ENCODE measurements at regions not wholly inside any gene's neighbourhood (a gene's known extent, or its start where the extent isn't known, plus 50 kb on each side); places are given as distances from the start of the nearest gene placed in this dataset.

- TF ChIP-seq, protein P1, sequence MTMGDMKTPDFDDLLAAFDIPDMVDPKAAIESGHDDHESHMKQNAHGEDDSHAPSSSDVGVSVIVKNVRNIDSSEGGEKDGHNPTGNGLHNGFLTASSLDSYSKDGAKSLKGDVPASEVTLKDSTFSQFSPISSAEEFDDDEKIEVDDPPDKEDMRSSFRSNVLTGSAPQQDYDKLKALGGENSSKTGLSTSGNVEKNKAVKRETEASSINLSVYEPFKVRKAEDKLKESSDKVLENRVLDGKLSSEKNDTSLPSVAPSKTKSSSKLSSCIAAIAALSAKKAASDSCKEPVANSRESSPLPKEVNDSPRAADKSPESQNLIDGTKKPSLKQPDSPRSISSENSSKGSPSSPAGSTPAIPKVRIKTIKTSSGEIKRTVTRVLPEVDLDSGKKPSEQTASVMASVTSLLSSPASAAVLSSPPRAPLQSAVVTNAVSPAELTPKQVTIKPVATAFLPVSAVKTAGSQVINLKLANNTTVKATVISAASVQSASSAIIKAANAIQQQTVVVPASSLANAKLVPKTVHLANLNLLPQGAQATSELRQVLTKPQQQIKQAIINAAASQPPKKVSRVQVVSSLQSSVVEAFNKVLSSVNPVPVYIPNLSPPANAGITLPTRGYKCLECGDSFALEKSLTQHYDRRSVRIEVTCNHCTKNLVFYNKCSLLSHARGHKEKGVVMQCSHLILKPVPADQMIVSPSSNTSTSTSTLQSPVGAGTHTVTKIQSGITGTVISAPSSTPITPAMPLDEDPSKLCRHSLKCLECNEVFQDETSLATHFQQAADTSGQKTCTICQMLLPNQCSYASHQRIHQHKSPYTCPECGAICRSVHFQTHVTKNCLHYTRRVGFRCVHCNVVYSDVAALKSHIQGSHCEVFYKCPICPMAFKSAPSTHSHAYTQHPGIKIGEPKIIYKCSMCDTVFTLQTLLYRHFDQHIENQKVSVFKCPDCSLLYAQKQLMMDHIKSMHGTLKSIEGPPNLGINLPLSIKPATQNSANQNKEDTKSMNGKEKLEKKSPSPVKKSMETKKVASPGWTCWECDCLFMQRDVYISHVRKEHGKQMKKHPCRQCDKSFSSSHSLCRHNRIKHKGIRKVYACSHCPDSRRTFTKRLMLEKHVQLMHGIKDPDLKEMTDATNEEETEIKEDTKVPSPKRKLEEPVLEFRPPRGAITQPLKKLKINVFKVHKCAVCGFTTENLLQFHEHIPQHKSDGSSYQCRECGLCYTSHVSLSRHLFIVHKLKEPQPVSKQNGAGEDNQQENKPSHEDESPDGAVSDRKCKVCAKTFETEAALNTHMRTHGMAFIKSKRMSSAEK (CRISPR knock-in tag; IDR thresholded peaks at IDR 0.05; ENCODE audit: borderline replicate concordance): no peak
- TF ChIP-seq EMX1 (CRISPR knock-in tag; IDR thresholded peaks at IDR 0.05) (no peak), E2F5 (CRISPR knock-in tag; IDR thresholded peaks at IDR 0.05) (no peak), CBFB (CRISPR knock-in tag; IDR thresholded peaks at IDR 0.05; ENCODE audit: low read depth) (no peak), FOXK1 (CRISPR knock-in tag; IDR thresholded peaks at IDR 0.05) (no peak), AR (CRISPR knock-in tag; IDR thresholded peaks at IDR 0.05) (no peak), NR1H2 (CRISPR knock-in tag; IDR thresholded peaks at IDR 0.05) (no peak)
- TF ChIP-seq, protein P2, sequence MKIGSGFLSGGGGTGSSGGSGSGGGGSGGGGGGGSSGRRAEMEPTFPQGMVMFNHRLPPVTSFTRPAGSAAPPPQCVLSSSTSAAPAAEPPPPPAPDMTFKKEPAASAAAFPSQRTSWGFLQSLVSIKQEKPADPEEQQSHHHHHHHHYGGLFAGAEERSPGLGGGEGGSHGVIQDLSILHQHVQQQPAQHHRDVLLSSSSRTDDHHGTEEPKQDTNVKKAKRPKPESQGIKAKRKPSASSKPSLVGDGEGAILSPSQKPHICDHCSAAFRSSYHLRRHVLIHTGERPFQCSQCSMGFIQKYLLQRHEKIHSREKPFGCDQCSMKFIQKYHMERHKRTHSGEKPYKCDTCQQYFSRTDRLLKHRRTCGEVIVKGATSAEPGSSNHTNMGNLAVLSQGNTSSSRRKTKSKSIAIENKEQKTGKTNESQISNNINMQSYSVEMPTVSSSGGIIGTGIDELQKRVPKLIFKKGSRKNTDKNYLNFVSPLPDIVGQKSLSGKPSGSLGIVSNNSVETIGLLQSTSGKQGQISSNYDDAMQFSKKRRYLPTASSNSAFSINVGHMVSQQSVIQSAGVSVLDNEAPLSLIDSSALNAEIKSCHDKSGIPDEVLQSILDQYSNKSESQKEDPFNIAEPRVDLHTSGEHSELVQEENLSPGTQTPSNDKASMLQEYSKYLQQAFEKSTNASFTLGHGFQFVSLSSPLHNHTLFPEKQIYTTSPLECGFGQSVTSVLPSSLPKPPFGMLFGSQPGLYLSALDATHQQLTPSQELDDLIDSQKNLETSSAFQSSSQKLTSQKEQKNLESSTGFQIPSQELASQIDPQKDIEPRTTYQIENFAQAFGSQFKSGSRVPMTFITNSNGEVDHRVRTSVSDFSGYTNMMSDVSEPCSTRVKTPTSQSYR (CRISPR knock-in tag; IDR thresholded peaks at IDR 0.05): no peak
- TF ChIP-seq, protein P3, sequence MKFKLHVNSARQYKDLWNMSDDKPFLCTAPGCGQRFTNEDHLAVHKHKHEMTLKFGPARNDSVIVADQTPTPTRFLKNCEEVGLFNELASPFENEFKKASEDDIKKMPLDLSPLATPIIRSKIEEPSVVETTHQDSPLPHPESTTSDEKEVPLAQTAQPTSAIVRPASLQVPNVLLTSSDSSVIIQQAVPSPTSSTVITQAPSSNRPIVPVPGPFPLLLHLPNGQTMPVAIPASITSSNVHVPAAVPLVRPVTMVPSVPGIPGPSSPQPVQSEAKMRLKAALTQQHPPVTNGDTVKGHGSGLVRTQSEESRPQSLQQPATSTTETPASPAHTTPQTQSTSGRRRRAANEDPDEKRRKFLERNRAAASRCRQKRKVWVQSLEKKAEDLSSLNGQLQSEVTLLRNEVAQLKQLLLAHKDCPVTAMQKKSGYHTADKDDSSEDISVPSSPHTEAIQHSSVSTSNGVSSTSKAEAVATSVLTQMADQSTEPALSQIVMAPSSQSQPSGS (CRISPR knock-in tag; IDR thresholded peaks at IDR 0.05; ENCODE audit: borderline replicate concordance, low read depth): no peak
Observed at GRCh38 chr2:78775291-78775690, 250.2 kb upstream of the REG3G start (continued).

GRCh38 chr2:78778756-78779510 is 246.6 kb upstream of the REG3G start:
- Mint-ChIP-seq H3K9me3 (peaks cover 14% of the 10 kb centered on the region), H3K4me1 (no peaks in the 10 kb centered on the region), H3K36me3 (peaks cover 11% of the 10 kb centered on the region), H3K27ac (no peak overlapping the region), H3K4me3 (no peak overlapping the region), H3K27me3 (ENCODE audit: low read depth) (no peaks in the 10 kb centered on the region)
- peak; percentile 19 for DNase-seq (ENCODE audit: low spot score)
- CTCF ChIA-PET: no interaction called here
- POLR2A ChIA-PET: no interaction called here
- ATAC-seq: peak; percentile 72
- TF ChIP-seq, protein P4, sequence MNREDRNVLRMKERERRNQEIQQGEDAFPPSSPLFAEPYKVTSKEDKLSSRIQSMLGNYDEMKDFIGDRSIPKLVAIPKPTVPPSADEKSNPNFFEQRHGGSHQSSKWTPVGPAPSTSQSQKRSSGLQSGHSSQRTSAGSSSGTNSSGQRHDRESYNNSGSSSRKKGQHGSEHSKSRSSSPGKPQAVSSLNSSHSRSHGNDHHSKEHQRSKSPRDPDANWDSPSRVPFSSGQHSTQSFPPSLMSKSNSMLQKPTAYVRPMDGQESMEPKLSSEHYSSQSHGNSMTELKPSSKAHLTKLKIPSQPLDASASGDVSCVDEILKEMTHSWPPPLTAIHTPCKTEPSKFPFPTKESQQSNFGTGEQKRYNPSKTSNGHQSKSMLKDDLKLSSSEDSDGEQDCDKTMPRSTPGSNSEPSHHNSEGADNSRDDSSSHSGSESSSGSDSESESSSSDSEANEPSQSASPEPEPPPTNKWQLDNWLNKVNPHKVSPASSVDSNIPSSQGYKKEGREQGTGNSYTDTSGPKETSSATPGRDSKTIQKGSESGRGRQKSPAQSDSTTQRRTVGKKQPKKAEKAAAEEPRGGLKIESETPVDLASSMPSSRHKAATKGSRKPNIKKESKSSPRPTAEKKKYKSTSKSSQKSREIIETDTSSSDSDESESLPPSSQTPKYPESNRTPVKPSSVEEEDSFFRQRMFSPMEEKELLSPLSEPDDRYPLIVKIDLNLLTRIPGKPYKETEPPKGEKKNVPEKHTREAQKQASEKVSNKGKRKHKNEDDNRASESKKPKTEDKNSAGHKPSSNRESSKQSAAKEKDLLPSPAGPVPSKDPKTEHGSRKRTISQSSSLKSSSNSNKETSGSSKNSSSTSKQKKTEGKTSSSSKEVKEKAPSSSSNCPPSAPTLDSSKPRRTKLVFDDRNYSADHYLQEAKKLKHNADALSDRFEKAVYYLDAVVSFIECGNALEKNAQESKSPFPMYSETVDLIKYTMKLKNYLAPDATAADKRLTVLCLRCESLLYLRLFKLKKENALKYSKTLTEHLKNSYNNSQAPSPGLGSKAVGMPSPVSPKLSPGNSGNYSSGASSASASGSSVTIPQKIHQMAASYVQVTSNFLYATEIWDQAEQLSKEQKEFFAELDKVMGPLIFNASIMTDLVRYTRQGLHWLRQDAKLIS (CRISPR knock-in tag; IDR thresholded peaks at IDR 0.05; ENCODE audit: borderline replicate concordance): no peak
- TF ChIP-seq AR (CRISPR knock-in tag; IDR thresholded peaks at IDR 0.05) (no peak), HMGXB4 (CRISPR knock-in tag; IDR thresholded peaks at IDR 0.05) (no peak), KAT7 (CRISPR knock-in tag; IDR thresholded peaks at IDR 0.05; ENCODE audit: borderline replicate concordance) (no peak)
